ENCODE measurements at regions not wholly inside any gene's neighbourhood (a gene's known extent, or its start where the extent isn't known, plus 50 kb on each side); places are given as distances from the start of the nearest gene placed in this dataset.
"Not testable (repeated sequence)": the region's sequence is repeated elsewhere in the genome, so short reads cannot be mapped to it uniquely, and the experiment has no call there.

- DNase-seq (ENCODE audit: low read depth): no peak
Measured at GRCh38 chr5:152051499-152052454, 127.1 kb upstream of the GLRA1 start.

GRCh38 chr5:152046361-152046760, 121.7 kb upstream of the GLRA1 start:
- no peak for DNase-seq (ENCODE audit: low read depth)

- not testable (repeated sequence) for DNase-seq (ENCODE audit: low read depth)
Measured at GRCh38 chr5:152038856-152039255, 114.2 kb upstream of the GLRA1 start.

GRCh38 chr5:152026328-152027024, 101.8 kb upstream of the GLRA1 start:
- DNase-seq (ENCODE audit: low read depth): not testable (repeated sequence)

GRCh38 chr5:152016421-152016820, 91.8 kb upstream of the GLRA1 start:
- no peak for DNase-seq (ENCODE audit: low read depth)

- DNase-seq (ENCODE audit: low read depth): no peak
Measured at GRCh38 chr5:152007653-152008335, 83.1 kb upstream of the GLRA1 start.

- no peak for DNase-seq (ENCODE audit: low read depth)
Measured at GRCh38 chr5:152004095-152004494, 79.4 kb upstream of the GLRA1 start.

Data from ELR (cell line).